ENCODE measurements at regions not wholly inside any gene's neighbourhood (a gene's known extent, or its start where the extent isn't known, plus 50 kb on each side); places are given as distances from the start of the nearest gene placed in this dataset.
"Not testable (repeated sequence)": the region's sequence is repeated elsewhere in the genome, so short reads cannot be mapped to it uniquely, and the experiment has no call there.

GRCh38 chr2:19089476-19089875 is 268.9 kb downstream of the OSR1 start:
- DNase-seq = not testable (repeated sequence)

GRCh38 chr2:19086231-19086651 is 272.2 kb downstream of the OSR1 start:
- DNase-seq = no peak

GRCh38 chr2:19078709-19079108 is 279.7 kb downstream of the OSR1 start:
- DNase-seq = no peak

GRCh38 chr2:19073522-19073921 is 284.9 kb downstream of the OSR1 start:
- no peak for DNase-seq

GRCh38 chr2:19072161-19072560 is 286.3 kb downstream of the OSR1 start:
- DNase-seq = no peak

- no peak for DNase-seq
Observed at GRCh38 chr2:19070886-19071285, 287.5 kb downstream of the OSR1 start.

GRCh38 chr2:19068206-19068605 is 290.2 kb downstream of the OSR1 start:
- DNase-seq = no peak

- no peak for DNase-seq
Observed at GRCh38 chr2:19062370-19062769, 296.1 kb downstream of the OSR1 start.

- DNase-seq = no peak
Observed at GRCh38 chr2:19059076-19059475, 299.3 kb downstream of the OSR1 start.

GRCh38 chr2:19051203-19051831 is 307.1 kb downstream of the OSR1 start:
- DNase-seq = no peak

GRCh38 chr2:19050354-19050753 is 308.1 kb downstream of the OSR1 start:
- no peak for DNase-seq

GRCh38 chr2:19048593-19049266 is 309.7 kb downstream of the OSR1 start:
- no peak for DNase-seq

GRCh38 chr2:19046986-19047780 is 311.2 kb downstream of the OSR1 start:
- DNase-seq = no peak

GRCh38 chr2:19045151-19045550 is 313.3 kb downstream of the OSR1 start:
- DNase-seq = no peak

- DNase-seq = no peak
Observed at GRCh38 chr2:19043893-19044292, 314.5 kb downstream of the OSR1 start.

- DNase-seq = no peak
Observed at GRCh38 chr2:19041434-19042041, 316.9 kb downstream of the OSR1 start.

- DNase-seq = no peak
Observed at GRCh38 chr2:19038071-19039015, 320.1 kb downstream of the OSR1 start.

- no peak for DNase-seq
Observed at GRCh38 chr2:19036091-19036490, 322.3 kb downstream of the OSR1 start.

GRCh38 chr2:19035238-19035637 is 323.2 kb downstream of the OSR1 start:
- no peak for DNase-seq

GRCh38 chr2:19033240-19033639 is 325.2 kb downstream of the OSR1 start:
- DNase-seq = no peak

GRCh38 chr2:19031642-19032041 is 326.8 kb downstream of the OSR1 start:
- DNase-seq = no peak

- no peak for DNase-seq
Observed at GRCh38 chr2:19029655-19030054, 328.8 kb downstream of the OSR1 start.

All from CD4-positive, alpha-beta T cell treated with Interleukin-10 for 1 hour (primary cell).